H7 (cell line): ENCODE measurements at regions not wholly inside any gene's neighbourhood (a gene's known extent, or its start where the extent isn't known, plus 50 kb on each side); places are given as distances from the start of the nearest gene placed in this dataset.

ENCODE experiments used
- DNase-seq: peaks from one replicate; pipeline ENCODE4 v3.0.0; 2012
- H3K27me3 ChIP-seq: 2 replicates; pipeline ENCODE4 v1.6.0; 2011; ENCODE audit warnings: mild to moderate bottlenecking, low read length; ENCODE audit not compliant: control insufficient read depth, insufficient read depth
- H3K36me3 ChIP-seq: replicated peaks from 2 replicates; pipeline ENCODE4 v1.5.1; 2011; ENCODE audit warnings: low read length; ENCODE audit not compliant: control insufficient read depth, insufficient read depth
- H3K4me3 ChIP-seq: 2 replicates; pipeline ENCODE4 v1.5.1; 2011; ENCODE audit warnings: low read depth, mild to moderate bottlenecking, control low read depth, low read length, moderate library complexity; ENCODE audit not compliant: insufficient read depth

DNA sequence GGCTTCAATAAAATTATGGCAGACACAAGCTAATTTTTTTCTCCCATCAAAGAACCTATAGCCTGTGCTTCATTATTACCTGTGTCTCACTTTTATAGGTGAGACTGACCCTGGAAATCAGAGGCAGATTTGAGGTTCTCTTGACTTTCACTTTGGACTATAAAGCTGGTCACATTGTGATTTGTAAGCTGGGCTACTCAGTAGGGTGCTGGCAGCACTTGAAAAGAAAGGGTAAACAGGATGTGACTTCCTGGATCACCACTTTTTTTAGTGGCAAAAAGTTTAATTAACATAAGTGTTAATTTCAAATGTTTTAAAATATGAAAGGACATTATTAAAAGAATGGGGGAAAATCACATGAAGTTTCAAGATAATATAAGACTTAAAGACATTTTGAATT, 50.6 kb upstream of the GATB start:
- Histone ChIP-seq H3K27me3 (no peaks in the 10 kb centered on the region), H3K4me3 (no peak overlapping the region), H3K36me3 (no peaks in the 10 kb centered on the region)
- DNase-seq, result peak; percentile 36
